ENCODE measurements at regions not wholly inside any gene's neighbourhood (a gene's known extent, or its start where the extent isn't known, plus 50 kb on each side); places are given as distances from the start of the nearest gene placed in this dataset.

GRCh38 chr6:92541448-92542060, 877.8 kb downstream of the EPHA7 start:
- Histone ChIP-seq H2AFZ (ENCODE audit: low read length) (no peak overlapping the region), H3K9me2 (replicated peaks; ENCODE audit: insufficient read depth, low read length) (no peaks in the 10 kb centered on the region), H3K4me3 (ENCODE audit: low read length) (no peak overlapping the region), H3K4me2 (ENCODE audit: low read depth, low read length) (no peak overlapping the region), H4K20me1 (ENCODE audit: insufficient read depth, low read length) (no peaks in the 10 kb centered on the region), H3F3A (ENCODE audit: insufficient read depth, low read length) (no peaks in the 10 kb centered on the region), H3K27me3 (replicated peaks; ENCODE audit: insufficient read depth, low read length) (no peaks in the 10 kb centered on the region), H3K27ac (ENCODE audit: low read length) (no peak overlapping the region), H3K36me3 (replicated peaks; ENCODE audit: insufficient read depth, low read length) (no peaks in the 10 kb centered on the region), H3K9me3 (replicated peaks; ENCODE audit: insufficient read depth, low read length) (no peaks in the 10 kb centered on the region), H3K4me1 (ENCODE audit: low read length) (no peaks in the 10 kb centered on the region), H3K79me2 (ENCODE audit: low read length) (no peaks in the 10 kb centered on the region), H3K9ac (ENCODE audit: low read length) (no peak overlapping the region)
- TF ChIP-seq CTCF (IDR thresholded peaks at IDR 0.05; ENCODE audit: low read length) (no peak), EZH2 (optimal IDR thresholded peaks at IDR 0.05; ENCODE audit: low read depth, low read length) (no peak), EZH2phosphoT487 (IDR thresholded peaks at IDR 0.05; ENCODE audit: low read length) (no peak)
- no peak for DNase-seq

- Histone ChIP-seq H3K36me3 (replicated peaks; ENCODE audit: insufficient read depth, low read length) (no peaks in the 10 kb centered on the region), H3K9me2 (replicated peaks; ENCODE audit: insufficient read depth, low read length) (no peaks in the 10 kb centered on the region), H3K4me2 (ENCODE audit: low read depth, low read length) (no peak overlapping the region), H2AFZ (ENCODE audit: low read length) (no peak overlapping the region), H3K9me3 (replicated peaks; ENCODE audit: insufficient read depth, low read length) (no peaks in the 10 kb centered on the region), H4K20me1 (ENCODE audit: insufficient read depth, low read length) (no peaks in the 10 kb centered on the region), H3F3A (ENCODE audit: insufficient read depth, low read length) (no peaks in the 10 kb centered on the region), H3K27me3 (replicated peaks; ENCODE audit: insufficient read depth, low read length) (no peaks in the 10 kb centered on the region), H3K27ac (ENCODE audit: low read length) (no peak overlapping the region), H3K4me1 (ENCODE audit: low read length) (no peaks in the 10 kb centered on the region), H3K79me2 (ENCODE audit: low read length) (no peaks in the 10 kb centered on the region), H3K4me3 (ENCODE audit: low read length) (no peak overlapping the region), H3K9ac (ENCODE audit: low read length) (no peak overlapping the region)
- no peak for TF ChIP-seq EZH2 (optimal IDR thresholded peaks at IDR 0.05; ENCODE audit: low read depth, low read length)
- no peak for TF ChIP-seq CTCF (IDR thresholded peaks at IDR 0.05; ENCODE audit: low read length)
- no peak for TF ChIP-seq EZH2phosphoT487 (IDR thresholded peaks at IDR 0.05; ENCODE audit: low read length)
- no peak for DNase-seq
Measured at GRCh38 chr6:92538926-92539325, 880.4 kb downstream of the EPHA7 start.

GRCh38 chr6:92538275-92538674, 881.1 kb downstream of the EPHA7 start:
- TF ChIP-seq CTCF (IDR thresholded peaks at IDR 0.05; ENCODE audit: low read length) (no peak), EZH2 (optimal IDR thresholded peaks at IDR 0.05; ENCODE audit: low read depth, low read length) (no peak)
- H3K27ac ChIP-seq (ENCODE audit: low read length): no peak overlapping the region
- no peaks in the 10 kb centered on the region for H3K4me1 ChIP-seq (ENCODE audit: low read length)
- H4K20me1 ChIP-seq (ENCODE audit: insufficient read depth, low read length): no peaks in the 10 kb centered on the region
- no peak overlapping the region for H2AFZ ChIP-seq (ENCODE audit: low read length)
- DNase-seq: no peak
- no peaks in the 10 kb centered on the region for H3K9me2 ChIP-seq (replicated peaks; ENCODE audit: insufficient read depth, low read length)
- H3K27me3 ChIP-seq (replicated peaks; ENCODE audit: insufficient read depth, low read length): no peaks in the 10 kb centered on the region
- no peaks in the 10 kb centered on the region for H3F3A ChIP-seq (ENCODE audit: insufficient read depth, low read length)
- no peaks in the 10 kb centered on the region for H3K79me2 ChIP-seq (ENCODE audit: low read length)
- no peaks in the 10 kb centered on the region for H3K36me3 ChIP-seq (replicated peaks; ENCODE audit: insufficient read depth, low read length)
- no peak overlapping the region for H3K4me3 ChIP-seq (ENCODE audit: low read length)
- H3K4me2 ChIP-seq (ENCODE audit: low read depth, low read length): no peak overlapping the region
- H3K9ac ChIP-seq (ENCODE audit: low read length): no peak overlapping the region
- no peaks in the 10 kb centered on the region for H3K9me3 ChIP-seq (replicated peaks; ENCODE audit: insufficient read depth, low read length)

Measured in MM.1S (cell line).